Thyroid gland (tissue), 4 donors: ENCODE measurements at regions not wholly inside any gene's neighbourhood (a gene's known extent, or its start where the extent isn't known, plus 50 kb on each side); places are given as distances from the start of the nearest gene placed in this dataset.

Experiments
- DNase-seq, 2 donors: peaks; one replicate each; pipeline ENCODE4 v3.0.0-alpha.2; 2019
- H3K27ac ChIP-seq, 3 donors: fragments of 200-600 bp; sonication (generic); 1 replicate in 2 of 3; 2 replicates in 1 of 3; pipeline ENCODE4 v1.5.1; 2016 to 2019; ENCODE audit warnings: mild to moderate bottlenecking in 1 of 3, moderate library complexity in 1 of 3
- H3K27me3 ChIP-seq: fragments of 200-600 bp; sonication (generic); one replicate; pipeline ENCODE4 v1.5.1; 2019
- H3K36me3 ChIP-seq, 2 donors: fragments of 200-600 bp; sonication (generic); one replicate each; pipeline ENCODE4 v1.5.1; 2016 to 2019
- H3K4me1 ChIP-seq, 2 donors: fragments of 200-600 bp; sonication (generic); one replicate each; pipeline ENCODE4 v1.5.1; 2017 to 2019
- H3K4me3 ChIP-seq, 3 donors: fragments of 200-600 bp; sonication (generic); replicated peaks in 1 of 3; 1 replicate in 2 of 3; 2 replicates in 1 of 3; pipeline ENCODE4 v1.5.1; 2016; ENCODE audit warnings: mild to moderate bottlenecking in 1 of 3
- H3K9me3 ChIP-seq: fragments of 200-600 bp; sonication (generic); one replicate; pipeline ENCODE4 v1.5.1; 2017
- POLR2A ChIP-seq, 2 donors: fragments of 450-650 bp; IDR thresholded peaks; one replicate each; pipeline ENCODE4 v1.6.1; 2017; ENCODE audit warnings: antibody characterized with exemption in 2 of 2, mild to moderate bottlenecking in 2 of 2, moderate library complexity in 1 of 2
- WGBS, 2 donors: methylation state at CpG; one replicate each; pipeline ENCODE4 v1.1.5; 2017; 5-methylcytosine and 5-hydroxymethylcytosine counted together
- intact Hi-C: fragments of 100-400 bp; cut with DNase I; formaldehyde crosslinking; loops from one replicate; pipeline ENCODE4 v1.15.1; 2023
- TF ChIP-seq, protein P1 (sequence below), 6 experiments: fragments of 200-600 bp in 3 of 6; fragments of 450-650 bp in 3 of 6; sonication (generic) in 3 of 6; IDR thresholded peaks; one replicate each; pipeline ENCODE4 v1.5.1; 2016 to 2019; ENCODE audit warnings: antibody characterized with exemption in 6 of 6, mild to moderate bottlenecking in 2 of 6, inconsistent platforms in 1 of 6, moderate library complexity in 1 of 6

DNA sequence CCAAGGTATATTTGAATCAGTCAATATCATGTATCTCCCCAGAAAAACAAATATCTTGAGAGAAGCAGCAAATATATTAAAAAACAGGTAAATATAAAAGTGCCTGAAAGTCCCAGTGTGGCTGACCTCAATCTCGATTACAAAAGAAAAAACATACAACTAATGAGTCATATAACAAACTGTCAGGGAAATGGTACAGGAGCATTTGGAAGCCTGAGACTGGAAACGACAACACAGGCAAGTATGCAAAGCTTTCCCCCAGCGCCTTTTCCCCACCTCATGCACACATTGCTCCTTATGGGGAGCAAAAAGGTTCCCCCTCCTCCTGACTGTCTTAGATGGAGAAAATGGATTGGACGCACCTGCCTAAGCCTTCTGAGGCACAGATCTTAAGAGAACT lies 230.7 kb downstream of the TMX3 start:
- Histone ChIP-seq H3K9me3 (no peaks in the 10 kb centered on the region), H3K36me3 (no peaks in the 10 kb centered on the region), H3K4me3 (no peak overlapping the region), H3K27ac (no peak overlapping the region), H3K4me1 (no peaks in the 10 kb centered on the region), H3K27me3 (no peaks in the 10 kb centered on the region)
- intact Hi-C loops, result no loop called here
- 85% methylated on average over 4 of the region's 4 CpGs for WGBS, 2 donors
- no peak for DNase-seq
- TF ChIP-seq, protein P1, sequence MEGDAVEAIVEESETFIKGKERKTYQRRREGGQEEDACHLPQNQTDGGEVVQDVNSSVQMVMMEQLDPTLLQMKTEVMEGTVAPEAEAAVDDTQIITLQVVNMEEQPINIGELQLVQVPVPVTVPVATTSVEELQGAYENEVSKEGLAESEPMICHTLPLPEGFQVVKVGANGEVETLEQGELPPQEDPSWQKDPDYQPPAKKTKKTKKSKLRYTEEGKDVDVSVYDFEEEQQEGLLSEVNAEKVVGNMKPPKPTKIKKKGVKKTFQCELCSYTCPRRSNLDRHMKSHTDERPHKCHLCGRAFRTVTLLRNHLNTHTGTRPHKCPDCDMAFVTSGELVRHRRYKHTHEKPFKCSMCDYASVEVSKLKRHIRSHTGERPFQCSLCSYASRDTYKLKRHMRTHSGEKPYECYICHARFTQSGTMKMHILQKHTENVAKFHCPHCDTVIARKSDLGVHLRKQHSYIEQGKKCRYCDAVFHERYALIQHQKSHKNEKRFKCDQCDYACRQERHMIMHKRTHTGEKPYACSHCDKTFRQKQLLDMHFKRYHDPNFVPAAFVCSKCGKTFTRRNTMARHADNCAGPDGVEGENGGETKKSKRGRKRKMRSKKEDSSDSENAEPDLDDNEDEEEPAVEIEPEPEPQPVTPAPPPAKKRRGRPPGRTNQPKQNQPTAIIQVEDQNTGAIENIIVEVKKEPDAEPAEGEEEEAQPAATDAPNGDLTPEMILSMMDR (IDR thresholded peaks at IDR 0.05), result no peak
- no peak for TF ChIP-seq POLR2A (IDR thresholded peaks at IDR 0.05)

DNA sequence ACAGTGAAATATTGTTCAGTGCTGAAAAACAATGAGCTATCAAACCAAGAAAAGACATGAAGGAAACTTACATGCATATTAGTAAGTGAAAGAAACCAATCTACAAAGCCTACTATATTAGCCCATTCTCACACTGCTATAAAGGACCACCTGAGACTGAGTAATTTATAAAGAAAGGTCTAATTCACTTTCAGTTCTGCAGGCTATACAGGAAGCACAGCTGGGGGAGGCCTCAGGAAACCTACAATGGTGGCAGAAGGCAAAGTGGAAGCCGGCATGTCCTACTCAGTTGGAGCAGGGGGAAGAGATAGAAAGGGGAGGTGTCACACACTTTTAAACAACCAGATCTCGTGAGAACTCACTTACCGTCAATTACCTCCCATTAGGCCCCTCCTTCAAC lies 232.1 kb downstream of the TMX3 start:
- H3K9me3 ChIP-seq, result no peaks in the 10 kb centered on the region
- intact Hi-C loops, result no loop called here
- DNase-seq, result no peak
- no peak overlapping the region for H3K27ac ChIP-seq
- no peak overlapping the region for H3K4me3 ChIP-seq
- no peaks in the 10 kb centered on the region for H3K4me1 ChIP-seq
- 85 to 90% methylated on average over 3 of the region's 3 CpGs for WGBS, 2 donors
- TF ChIP-seq, protein P1 (IDR thresholded peaks at IDR 0.05), result no peak
- no peak for TF ChIP-seq POLR2A (IDR thresholded peaks at IDR 0.05)
- H3K27me3 ChIP-seq, result no peaks in the 10 kb centered on the region
- H3K36me3 ChIP-seq, result no peaks in the 10 kb centered on the region

DNA sequence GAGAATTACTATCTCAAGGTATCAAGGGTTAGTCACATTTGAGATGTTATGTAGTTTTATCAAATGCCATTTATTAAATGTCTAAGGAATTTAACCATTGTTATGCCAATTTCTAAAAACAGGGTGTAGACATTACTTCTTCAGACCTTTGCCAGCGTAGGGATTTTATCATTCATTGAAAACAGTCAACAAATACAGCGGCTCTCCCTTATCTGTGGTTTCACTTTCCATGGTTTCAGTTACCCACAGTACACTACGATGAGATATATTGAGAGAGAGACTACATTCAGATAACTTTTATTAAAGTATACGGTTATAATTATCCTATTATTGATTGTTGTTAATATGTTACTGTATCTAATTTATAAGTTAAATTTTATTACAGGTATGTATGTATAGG lies 234.7 kb downstream of the TMX3 start:
- Histone ChIP-seq H3K36me3 (no peaks in the 10 kb centered on the region), H3K27me3 (no peaks in the 10 kb centered on the region), H3K27ac (no peak overlapping the region), H3K4me3 (no peak overlapping the region), H3K4me1 (no peaks in the 10 kb centered on the region), H3K9me3 (no peaks in the 10 kb centered on the region)
- TF ChIP-seq POLR2A (IDR thresholded peaks at IDR 0.05), result no peak
- TF ChIP-seq, protein P1 (IDR thresholded peaks at IDR 0.05), result no peak
- DNase-seq, result no peak
- 89 to 90% methylated on average over 4 of the region's 4 CpGs for WGBS, 2 donors
- intact Hi-C loops, result no loop called here

DNA sequence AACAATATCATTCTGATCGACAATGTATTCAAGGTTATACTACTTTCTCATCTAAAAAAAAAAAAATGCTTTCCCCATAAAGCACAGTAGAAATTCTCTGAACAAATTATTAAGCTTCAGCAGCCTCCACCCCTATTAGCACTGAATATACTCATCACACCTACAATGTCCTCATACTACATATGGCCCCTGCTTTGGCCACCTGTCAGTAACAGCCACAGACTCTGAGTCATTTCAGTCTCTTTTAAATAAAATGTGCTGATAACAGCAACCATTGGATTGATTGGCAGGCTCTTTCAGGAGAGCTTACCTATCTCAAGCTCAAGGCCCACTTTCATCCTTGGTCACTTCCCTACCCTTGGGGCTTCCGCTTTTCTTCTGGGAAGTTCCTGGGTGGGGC lies 236.7 kb downstream of the TMX3 start:
- WGBS, 2 donors, result 91 to 95% methylated on average over 2 of the region's 2 CpGs
- H3K9me3 ChIP-seq, result no peaks in the 10 kb centered on the region
- TF ChIP-seq, protein P1 (IDR thresholded peaks at IDR 0.05), result no peak
- no peak for TF ChIP-seq POLR2A (IDR thresholded peaks at IDR 0.05)
- intact Hi-C loops, result no loop called here
- H3K27ac ChIP-seq, result no peak overlapping the region
- no peaks in the 10 kb centered on the region for H3K4me1 ChIP-seq
- no peaks in the 10 kb centered on the region for H3K36me3 ChIP-seq
- H3K4me3 ChIP-seq, result no peak overlapping the region
- no peak for DNase-seq
- no peaks in the 10 kb centered on the region for H3K27me3 ChIP-seq

DNA sequence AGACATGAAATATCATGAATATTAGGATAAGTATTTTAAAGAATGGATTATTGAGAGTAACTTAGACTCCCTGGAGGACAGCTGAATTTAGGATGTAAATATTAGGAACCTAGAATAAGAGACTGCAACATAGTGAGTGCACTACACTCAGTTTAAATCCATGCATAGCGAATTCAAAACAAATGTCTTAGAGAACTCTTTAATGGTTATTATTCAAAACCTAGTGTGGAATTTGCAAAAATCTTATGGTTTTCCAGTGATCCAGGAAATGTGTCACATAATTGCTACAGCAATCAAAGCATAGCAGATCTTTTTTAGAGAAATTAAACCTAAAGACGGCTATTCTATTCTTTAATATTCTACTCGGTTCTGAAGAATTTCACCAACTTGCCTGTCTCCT lies 239.0 kb downstream of the TMX3 start:
- Histone ChIP-seq H3K9me3 (no peaks in the 10 kb centered on the region), H3K27ac (no peak overlapping the region), H3K36me3 (no peaks in the 10 kb centered on the region), H3K27me3 (no peaks in the 10 kb centered on the region), H3K4me1 (no peaks in the 10 kb centered on the region), H3K4me3 (no peak overlapping the region)
- intact Hi-C loops, result no loop called here
- TF ChIP-seq, protein P1 (IDR thresholded peaks at IDR 0.05), result no peak
- TF ChIP-seq POLR2A (IDR thresholded peaks at IDR 0.05), result no peak
- 85 to 89% methylated on average over 3 of the region's 3 CpGs for WGBS, 2 donors
- DNase-seq, result no peak
